H1 (cell line): ENCODE measurements at regions not wholly inside any gene's neighbourhood (a gene's known extent, or its start where the extent isn't known, plus 50 kb on each side); places are given as distances from the start of the nearest gene placed in this dataset.

Source experiments
- CTCF ChIA-PET: fragments of 300-600 bp; sonication (Branson Sonifier 250); formaldehyde crosslinking; loops from one replicate; lab custom pipeline; 2021; ENCODE audit not compliant: partially characterized antibody; lab: Charles Lee
- POLR2A ChIA-PET: fragments of 300-600 bp; sonication (Branson Sonifier 250); formaldehyde crosslinking; loops from one replicate; lab custom pipeline; 2021; ENCODE audit warnings: inconsistent platforms; ENCODE audit not compliant: partially characterized antibody; lab: Charles Lee
- DNase-seq, 2 experiments: peaks; one replicate each; pipeline versions ENCODE4 v3.0.0 to v3.0.0-alpha.2; 2010 to 2022; ENCODE audit warnings: low spot score in 2 of 2, low read depth in 1 of 2, mixed read lengths in 1 of 2
- FAIRE-seq: peaks from 2 replicates; lab custom pipeline; 2011; peaks lifted over from hg19 to GRCh38; lab: Jason Lieb, UNC
- H2AFZ ChIP-seq: 2 replicates; pipeline ENCODE4 v1.8.1; 2012; ENCODE audit warnings: low read length, inconsistent platforms
- H2AK5ac ChIP-seq: 2 replicates; pipeline ENCODE4 v1.6.1; 2013; ENCODE audit warnings: low read depth, low read length
- H2BK120ac ChIP-seq: replicated peaks from 2 replicates; pipeline ENCODE3; 2013; ENCODE audit warnings: low read depth, low read length, inconsistent platforms
- H2BK12ac ChIP-seq: 2 replicates; pipeline ENCODE4 v1.6.1; 2013; ENCODE audit warnings: low read depth, low read length
- H2BK15ac ChIP-seq: 2 replicates; pipeline ENCODE4 v1.6.1; 2013; ENCODE audit warnings: low read length
- H2BK20ac ChIP-seq: 2 replicates; pipeline ENCODE4 v1.6.1; 2013; ENCODE audit warnings: low read length
- H2BK5ac ChIP-seq: 2 replicates; pipeline ENCODE4 v1.6.1; 2013; ENCODE audit warnings: low read depth, low read length
- H3K14ac ChIP-seq: 2 replicates; pipeline ENCODE4 v1.6.1; 2013; ENCODE audit warnings: inconsistent platforms; ENCODE audit not compliant: insufficient read length
- H3K18ac ChIP-seq: 2 replicates; pipeline ENCODE4 v1.6.1; 2013; ENCODE audit warnings: low read length; ENCODE audit errors: extremely low read depth
- H3K23ac ChIP-seq: 2 replicates; pipeline ENCODE4 v1.6.1; 2013; ENCODE audit warnings: inconsistent platforms; ENCODE audit not compliant: insufficient read length
- H3K23me2 ChIP-seq: 2 replicates; pipeline ENCODE4 v1.6.1; 2013; ENCODE audit warnings: low read depth, low read length
- H3K27ac ChIP-seq: 2 replicates; pipeline ENCODE4 v1.6.1; 2011; ENCODE audit warnings: low read depth, low read length, inconsistent platforms
- H3K27me3 ChIP-seq, 4 experiments: replicated peaks in 1 of 4; 1 replicate in 1 of 4; 2 replicates in 3 of 4; pipeline versions ENCODE4 v1.6.1 to v1.8.1; 2011 to 2013; ENCODE audit warnings: low read length in 3 of 4, mild to moderate bottlenecking in 3 of 4, inconsistent platforms in 2 of 4, mixed read lengths in 2 of 4, moderate library complexity in 1 of 4; ENCODE audit not compliant: control insufficient read depth in 3 of 4, insufficient read depth in 3 of 4; ENCODE audit errors: extremely low read depth in 1 of 4
- H3K36me3 ChIP-seq, 4 experiments: 2 replicates each; pipeline versions ENCODE4 v1.6.1 to v1.8.1; 2011 to 2013; ENCODE audit warnings: mild to moderate bottlenecking in 4 of 4, low read length in 3 of 4, moderate library complexity in 2 of 4, control low read depth in 1 of 4, inconsistent platforms in 1 of 4; ENCODE audit not compliant: insufficient read depth in 4 of 4, control insufficient read depth in 2 of 4
- H3K4ac ChIP-seq: replicated peaks from 2 replicates; pipeline ENCODE3; 2013; ENCODE audit warnings: low read length, low read depth, mixed read lengths, inconsistent platforms; ENCODE audit not compliant: insufficient read length
- H3K4me1 ChIP-seq, 4 experiments: replicated peaks in 1 of 4; 1 replicate in 1 of 4; 2 replicates in 3 of 4; pipeline versions ENCODE4 v1.6.1 to v1.8.1; 2011 to 2013; ENCODE audit warnings: low read length in 3 of 4, inconsistent platforms in 2 of 4, mixed read lengths in 1 of 4; ENCODE audit not compliant: insufficient read depth in 4 of 4, control insufficient read depth in 3 of 4
- H3K4me2 ChIP-seq, 2 experiments: 2 replicates each; pipeline versions ENCODE4 v1.6.1 to v1.8.1; 2011 to 2013; ENCODE audit warnings: low read depth in 2 of 2, low read length in 2 of 2, control low read depth in 1 of 2, inconsistent platforms in 1 of 2, mild to moderate bottlenecking in 1 of 2; ENCODE audit not compliant: insufficient read depth in 1 of 2
- H3K4me3 ChIP-seq, 4 experiments: fragments of 200-600, 300-600 bp in 1 of 4; sonication (generic), shearing (Covaris generic), sonication (Bioruptor Twin) in 1 of 4; 2 replicates each; pipeline versions ENCODE4 v1.5.1 to v1.8.1; 2011 to 2016; ENCODE audit warnings: low read length in 4 of 4, low read depth in 3 of 4, control low read depth in 2 of 4, inconsistent platforms in 2 of 4, mild to moderate bottlenecking in 2 of 4, mixed read lengths in 1 of 4, moderate library complexity in 1 of 4; ENCODE audit not compliant: insufficient read depth in 2 of 4; ENCODE audit errors: extremely low read depth in 1 of 4
- H3K56ac ChIP-seq: replicated peaks from 2 replicates; pipeline ENCODE3; 2013; ENCODE audit warnings: low read depth, mild to moderate bottlenecking, mixed read lengths, low read length, inconsistent platforms; ENCODE audit not compliant: insufficient read length
- H3K79me1 ChIP-seq: 2 replicates; pipeline ENCODE4 v1.6.1; 2013; ENCODE audit warnings: low read depth, low read length, control low read depth
- H3K79me2 ChIP-seq, 2 experiments: 2 replicates each; pipeline versions ENCODE4 v1.6.1 to v1.8.1; 2012 to 2013; ENCODE audit warnings: low read length in 2 of 2, mild to moderate bottlenecking in 2 of 2, inconsistent platforms in 1 of 2; ENCODE audit not compliant: insufficient read depth in 2 of 2, control insufficient read depth in 1 of 2
- H3K9ac ChIP-seq, 4 experiments: replicated peaks in 1 of 4; 1 replicate in 1 of 4; 2 replicates in 3 of 4; pipeline versions ENCODE4 v1.6.1 to v1.8.1; 2011 to 2013; ENCODE audit warnings: low read depth in 3 of 4, low read length in 3 of 4, control low read depth in 2 of 4, mild to moderate bottlenecking in 2 of 4, moderate library complexity in 2 of 4, inconsistent platforms in 1 of 4; ENCODE audit errors: extremely low read depth in 1 of 4
- H3K9me3 ChIP-seq, 2 experiments: 2 replicates each; pipeline versions ENCODE4 v1.6.1 to v1.8.1; 2012 to 2013; ENCODE audit warnings: mild to moderate bottlenecking in 2 of 2, moderate library complexity in 2 of 2, control low read depth in 1 of 2, inconsistent platforms in 1 of 2, low read depth in 1 of 2, low read length in 1 of 2, mixed read lengths in 1 of 2; ENCODE audit not compliant: insufficient read depth in 2 of 2
- H4K20me1 ChIP-seq, 2 experiments: replicated peaks in 1 of 2; 2 replicates each; pipeline versions ENCODE3 to v1.8.1; 2011 to 2013; ENCODE audit warnings: inconsistent platforms in 2 of 2, low read length in 2 of 2, mild to moderate bottlenecking in 1 of 2; ENCODE audit not compliant: insufficient read depth in 2 of 2, control insufficient read depth in 1 of 2
- H4K5ac ChIP-seq: 2 replicates; pipeline ENCODE4 v1.6.1; 2013; ENCODE audit warnings: low read length, low read depth, mixed read lengths, inconsistent platforms; ENCODE audit not compliant: insufficient read length
- H4K8ac ChIP-seq: 2 replicates; pipeline ENCODE4 v1.8.0; 2013; ENCODE audit warnings: mild to moderate bottlenecking, moderate library complexity, low read length, inconsistent platforms; ENCODE audit not compliant: insufficient read depth; ENCODE audit errors: extremely low read depth
- H4K91ac ChIP-seq: replicated peaks from 2 replicates; pipeline ENCODE3; 2013; ENCODE audit warnings: low read length, mixed read lengths, inconsistent platforms; ENCODE audit not compliant: insufficient read length
- BACH1 ChIP-seq: IDR thresholded peaks from 2 replicates; pipeline ENCODE4 v1.6.1; 2012; ENCODE audit warnings: low read length, improper control_type of control experiment
- FOSL1 ChIP-seq: IDR thresholded peaks from 2 replicates; pipeline ENCODE4 v1.6.1; 2011; ENCODE audit warnings: mild to moderate bottlenecking, low read depth, low read length, moderate library complexity; ENCODE audit not compliant: insufficient read depth
- JUND ChIP-seq: IDR thresholded peaks from 2 replicates; pipeline ENCODE4 v1.6.1; 2011; ENCODE audit warnings: mild to moderate bottlenecking, improper control_type of control experiment, low read length
- NANOG ChIP-seq: IDR thresholded peaks from 2 replicates; pipeline ENCODE4 v1.6.1; 2011; ENCODE audit warnings: low read length, low read depth, mild to moderate bottlenecking, inconsistent platforms; ENCODE audit not compliant: insufficient read depth, poor library complexity, severe bottlenecking
- POU5F1 ChIP-seq: IDR thresholded peaks from 2 replicates; pipeline ENCODE4 v1.6.1; 2011; ENCODE audit warnings: low read depth, mild to moderate bottlenecking, low read length, moderate library complexity
- RBBP5 ChIP-seq: IDR thresholded peaks from 2 replicates; pipeline ENCODE4 v1.7.1; 2012; ENCODE audit warnings: low read depth, mild to moderate bottlenecking, inconsistent platforms, low read length, moderate library complexity, borderline replicate concordance
- SIRT6 ChIP-seq: IDR thresholded peaks from one replicate; pipeline ENCODE4 v1.7.1; 2012; ENCODE audit warnings: low read length, inconsistent platforms
- TBP ChIP-seq: IDR thresholded peaks from 2 replicates; pipeline ENCODE4 v1.6.1; 2011; ENCODE audit warnings: low read depth, low read length, improper control_type of control experiment
- YY1 ChIP-seq: IDR thresholded peaks from 2 replicates; pipeline ENCODE4 v1.6.1; 2011; ENCODE audit warnings: low read depth, mild to moderate bottlenecking, low read length
- WGBS, 2 experiments: shearing (Covaris generic) in 1 of 2; methylation state at CpG; one replicate each; pipeline versions ENCODE4 v1.1.6 to v1.1.7; 2013 to 2015; ENCODE audit warnings: low lambda C conversion rate in 2 of 2, mixed read lengths in 2 of 2, inconsistent platforms in 1 of 2, low coverage in 1 of 2, missing lambda C conversion rate in 1 of 2; ENCODE audit not compliant: insufficient replicate concordance in 2 of 2, insufficient coverage in 1 of 2, insufficient read length in 1 of 2; ENCODE audit errors: extremely low coverage in 1 of 2, missing lambda C conversion rate in 1 of 2; 5-methylcytosine and 5-hydroxymethylcytosine counted together

DNA sequence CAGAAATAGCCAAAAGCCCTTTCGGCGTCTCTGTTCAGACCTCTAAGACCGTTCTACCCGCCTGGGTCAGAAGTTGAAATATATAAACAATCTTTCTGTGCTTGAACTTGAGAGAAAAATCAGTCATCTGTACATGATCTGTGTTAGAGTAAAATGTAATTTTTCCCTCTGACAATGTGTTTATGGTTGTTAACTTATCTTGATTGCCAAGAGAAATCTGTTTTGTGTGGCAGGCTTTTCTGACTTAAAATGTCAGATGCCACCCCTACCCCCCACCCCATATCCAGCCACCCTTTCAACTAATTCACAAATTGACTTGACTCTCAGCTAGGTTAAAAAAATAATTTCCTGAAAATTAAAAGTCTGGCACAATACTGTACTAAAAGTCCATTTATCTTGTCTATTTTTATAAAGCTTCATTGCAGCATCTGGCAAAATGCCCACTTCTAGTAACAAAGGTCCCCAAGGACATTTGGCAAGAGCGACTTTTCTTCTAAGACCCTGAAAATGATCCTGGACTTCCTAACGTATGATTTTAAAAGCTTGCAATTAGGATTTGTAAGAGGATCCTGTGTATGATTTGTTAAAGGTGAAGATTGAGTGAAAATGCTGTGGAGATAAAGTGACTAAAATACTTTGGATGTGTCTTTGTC is 304.2 kb downstream of the EPHA4 start:
- no peak overlapping the region for H2BK12ac ChIP-seq
- 93% methylated on average over 6 of the region's 6 CpGs; no CpG with 5 or more reads in 1 of the 2 experiments for WGBS, 2 experiments

More for the DNA sequence above, 304.2 kb downstream of the EPHA4 start:
- Histone ChIP-seq H2AK5ac (no peak overlapping the region), H3K18ac (no peak overlapping the region), H3K14ac (no peak overlapping the region), H3K27me3 (no peaks in the 10 kb centered on the region), H3K56ac (no peak overlapping the region), H3K9ac (no peak overlapping the region), H3K4ac (no peak overlapping the region), H3K4me1 (peaks cover 0 to 3% (median 0%) of the 10 kb centered on the region in 4 experiments; a peak in 1 of 7 replicates), H3K4me2 (no peak overlapping the region), H2AFZ (no peak overlapping the region), H3K4me3 (no peak overlapping the region), H3K27ac (no peak overlapping the region), H2BK20ac (no peak overlapping the region), H4K91ac (no peak overlapping the region), H3K79me1 (no peaks in the 10 kb centered on the region), H3K23me2 (no peaks in the 10 kb centered on the region), H4K5ac (no peak overlapping the region), H2BK5ac (no peak overlapping the region), H2BK120ac (no peak overlapping the region), H3K9me3 (no peaks in the 10 kb centered on the region), H3K36me3 (no peaks in the 10 kb centered on the region), H3K23ac (no peak overlapping the region), H2BK15ac (no peak overlapping the region), H4K20me1 (no peaks in the 10 kb centered on the region), H4K8ac (no peak overlapping the region), H3K79me2 (no peaks in the 10 kb centered on the region)
- ChIA-PET CTCF (interaction anchor here (0.6 to 1.4 kb wide), 2 partner anchors 306 to 1685 kb away, joined by 3 to 4 read pairs; no protein-coding TSS in a partner anchor), POLR2A (no interaction called here)
- FAIRE-seq (no peak), DNase-seq (no peak)
- no peak for TF ChIP-seq TBP
- TF ChIP-seq RBBP5 = no peak
- no peak for TF ChIP-seq POU5F1
- TF ChIP-seq BACH1 = no peak
- TF ChIP-seq NANOG = no peak
- TF ChIP-seq YY1 = no peak
- no peak for TF ChIP-seq JUND
- no peak for TF ChIP-seq FOSL1
- no peak for TF ChIP-seq SIRT6
